Left forelimb (tissue), 1 donor: ENCODE measurements at regions not wholly inside any gene's neighbourhood (a gene's known extent, or its start where the extent isn't known, plus 50 kb on each side); places are given as distances from the start of the nearest gene placed in this dataset.
A peak's percentile ranks its signal among the peaks of the same experiment; 100 is the strongest.

Experiments used
- DNase-seq: peaks from one replicate; pipeline ENCODE4 v3.0.0-alpha.2; 2018; ENCODE audit warnings: low spot score

DNA sequence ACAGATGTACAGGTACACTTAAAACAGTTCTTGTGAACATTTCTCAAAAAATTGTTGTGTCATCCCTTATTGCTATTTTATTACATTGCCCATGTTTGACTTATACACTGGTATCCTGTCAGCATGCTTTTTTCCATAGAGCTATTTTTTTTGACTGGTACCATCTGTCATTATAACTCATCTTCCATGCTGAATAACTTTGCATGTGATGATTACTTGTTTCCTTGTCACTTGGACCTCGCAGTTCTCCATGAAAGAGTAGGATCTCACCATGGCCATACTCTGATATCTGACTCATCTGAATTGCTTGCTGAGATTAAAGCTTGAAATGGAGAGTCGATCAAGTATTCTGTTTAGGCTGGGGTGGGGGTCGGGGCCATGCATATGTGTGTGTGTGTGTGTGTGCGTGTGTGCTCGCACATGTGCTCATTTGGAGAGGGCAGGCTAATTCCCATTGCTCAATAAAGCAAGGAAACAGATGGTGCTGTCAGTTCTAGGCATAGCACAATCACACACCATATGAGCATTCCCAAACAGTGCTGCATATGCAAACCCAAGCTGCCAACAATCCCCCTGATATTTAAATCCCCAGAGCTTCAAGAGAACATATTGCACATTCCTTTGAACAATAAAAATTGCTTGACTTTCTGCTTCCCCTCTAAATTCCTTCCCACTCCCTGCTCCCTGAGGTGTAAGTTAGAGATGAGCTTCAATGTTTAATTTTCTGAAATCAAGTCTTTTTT lies 62.9 kb downstream of the NHLRC3 start:
- no peak for DNase-seq

GRCh38 chr13:39102981-39103490 lies 64.8 kb downstream of the NHLRC3 start:
- DNase-seq, result no peak

- no peak for DNase-seq
Observed at GRCh38 chr13:39105110-39105509, 66.9 kb downstream of the NHLRC3 start.

DNA sequence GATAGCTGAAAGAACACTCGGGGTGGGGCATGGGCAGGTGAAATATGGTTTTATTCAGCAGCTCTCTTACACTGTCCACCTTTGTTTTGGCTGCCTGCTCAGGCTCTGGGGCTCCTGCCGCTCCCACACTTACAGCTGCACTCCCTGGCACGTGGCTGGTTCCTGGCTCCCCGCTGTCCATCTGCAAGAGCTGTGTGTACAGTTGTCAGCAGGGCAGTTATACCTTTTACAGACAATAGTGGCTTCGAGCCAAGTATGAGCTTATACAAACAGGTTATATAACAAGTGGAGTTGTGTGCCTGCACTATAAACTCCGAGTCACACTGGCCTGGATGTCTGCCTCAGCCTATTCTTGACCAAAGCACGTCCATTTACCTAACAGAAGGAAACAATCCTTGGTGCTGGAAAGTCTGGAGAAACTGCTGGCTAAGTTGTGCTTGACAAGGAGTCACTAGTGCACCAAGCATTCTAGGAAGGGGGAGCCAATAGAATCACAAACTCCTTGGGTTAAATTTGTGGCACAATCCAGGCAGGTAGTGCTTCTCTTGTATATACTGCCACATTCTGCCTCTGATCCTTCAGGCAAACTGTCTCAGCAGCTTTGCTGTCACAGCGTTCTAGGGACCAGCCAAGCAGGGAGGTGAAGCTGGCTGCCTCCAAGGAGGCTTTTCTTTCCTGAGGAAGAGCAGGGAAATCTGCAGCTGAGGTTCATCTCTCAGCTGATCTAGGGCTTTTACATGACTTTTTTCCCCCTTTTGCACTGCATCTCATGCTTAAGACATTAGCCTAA lies 68.2 kb downstream of the NHLRC3 start:
- DNase-seq, result no peak

GRCh38 chr13:39107561-39107960 lies 69.3 kb downstream of the NHLRC3 start:
- DNase-seq, result no peak

- DNase-seq, result no peak
Observed at GRCh38 chr13:39108783-39109182, 70.5 kb downstream of the NHLRC3 start.

DNA sequence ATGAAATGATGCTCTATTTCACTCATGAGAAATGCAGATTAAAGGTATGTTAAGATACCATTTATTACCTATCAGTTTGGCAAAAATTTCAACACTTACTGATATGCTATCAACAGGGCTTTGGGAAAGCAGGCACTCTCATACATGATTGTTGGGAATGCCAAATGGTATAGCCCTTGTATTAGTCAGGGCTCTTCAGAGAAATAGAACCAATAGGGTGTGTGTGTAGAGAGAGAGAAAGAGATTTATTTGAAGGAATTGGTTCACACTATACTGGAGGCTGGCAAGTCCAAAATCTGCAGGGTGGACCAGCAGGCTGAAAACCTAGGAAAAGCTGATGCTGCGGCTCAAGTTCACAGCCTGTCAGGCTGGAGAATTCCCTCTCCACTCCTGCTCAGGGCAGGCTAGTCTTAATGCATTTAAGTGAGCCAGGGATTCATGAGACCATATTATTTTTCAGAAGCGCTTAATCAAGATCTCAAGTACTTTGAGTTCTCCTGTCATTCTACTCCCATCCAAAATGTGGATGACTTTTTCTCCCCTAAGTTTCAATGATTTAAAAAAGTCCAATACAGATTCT lies 72.4 kb downstream of the NHLRC3 start:
- no peak for DNase-seq

- no peak for DNase-seq
Observed at GRCh38 chr13:39111145-39111544, 72.9 kb downstream of the NHLRC3 start.

DNA sequence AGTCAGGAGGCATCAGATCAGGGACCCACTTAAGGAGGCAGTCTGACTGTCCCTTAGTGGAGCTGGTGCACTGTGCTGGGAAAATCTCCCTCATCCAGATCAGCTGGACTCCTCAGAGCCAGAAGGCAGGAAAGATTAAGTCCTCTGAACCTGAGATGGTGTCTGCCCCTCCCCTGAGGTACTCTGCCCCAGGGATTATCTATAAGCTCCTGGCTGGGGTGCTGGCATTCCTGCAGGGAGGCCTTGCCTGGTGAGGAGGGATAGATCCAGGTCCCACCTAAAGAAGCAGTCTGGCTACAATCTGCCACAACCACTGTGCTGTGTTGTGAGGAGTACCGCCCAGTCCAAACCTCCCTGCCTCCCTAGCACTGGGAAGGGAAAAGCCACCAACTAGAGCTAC lies 81.2 kb downstream of the NHLRC3 start:
- DNase-seq, result no peak

DNA sequence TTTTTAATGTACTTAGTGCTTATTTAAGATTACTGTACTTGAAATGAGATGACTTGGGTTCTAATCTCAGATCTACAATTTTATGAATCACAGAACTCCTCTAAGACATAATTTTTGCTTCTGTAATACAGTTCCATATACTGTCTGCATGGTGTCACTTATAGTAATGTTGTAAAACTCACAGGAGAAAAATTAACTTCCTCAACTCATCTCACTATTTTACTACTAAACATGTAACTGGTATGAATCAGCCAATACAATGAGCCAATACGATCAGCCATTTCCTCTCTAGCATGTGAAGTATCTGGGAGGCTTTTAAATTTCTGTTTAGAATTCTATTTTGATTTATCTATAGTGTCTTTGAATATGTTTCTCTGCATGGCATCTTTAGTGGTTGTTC lies 85.3 kb downstream of the NHLRC3 start:
- DNase-seq, result no peak

DNA sequence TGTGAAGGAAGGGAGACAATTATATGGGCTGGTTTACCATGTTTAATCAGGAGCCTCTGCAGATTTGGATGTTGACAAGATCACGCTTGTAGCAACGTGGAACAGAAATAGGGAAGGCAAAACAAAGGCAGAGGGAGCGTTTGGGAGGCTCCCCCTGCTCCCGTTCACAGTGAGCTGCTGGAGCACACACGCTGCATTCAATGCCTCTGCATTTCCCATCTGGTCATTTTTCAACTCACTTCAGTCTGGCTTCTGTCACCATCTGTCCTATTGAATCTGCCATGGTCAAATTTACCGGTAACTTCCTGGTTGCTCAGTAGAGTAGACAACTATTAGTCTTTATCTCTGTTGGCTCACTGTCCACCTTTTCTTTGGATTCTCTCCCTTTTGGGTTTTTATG lies 91.0 kb downstream of the NHLRC3 start:
- no peak for DNase-seq

DNA sequence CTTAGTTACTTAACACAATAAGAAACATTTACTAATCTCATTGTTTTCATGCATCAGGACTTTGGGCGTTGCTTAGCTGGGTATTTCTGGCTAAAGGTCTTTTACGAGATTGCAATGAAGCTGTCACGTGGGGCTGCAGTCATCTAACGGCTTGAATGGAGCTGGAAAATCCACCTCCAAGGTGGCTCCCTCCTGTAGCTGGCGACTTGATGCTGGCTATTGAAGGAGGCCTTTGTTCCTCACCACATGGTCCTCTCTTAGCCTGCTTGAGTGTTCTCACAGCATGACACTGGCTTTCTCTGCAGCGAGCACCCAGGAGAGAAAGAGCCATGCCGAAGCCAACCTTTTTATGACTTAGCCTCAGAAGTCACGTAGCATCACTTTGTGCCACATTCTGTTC lies 92.0 kb downstream of the NHLRC3 start:
- DNase-seq, result no peak

DNA sequence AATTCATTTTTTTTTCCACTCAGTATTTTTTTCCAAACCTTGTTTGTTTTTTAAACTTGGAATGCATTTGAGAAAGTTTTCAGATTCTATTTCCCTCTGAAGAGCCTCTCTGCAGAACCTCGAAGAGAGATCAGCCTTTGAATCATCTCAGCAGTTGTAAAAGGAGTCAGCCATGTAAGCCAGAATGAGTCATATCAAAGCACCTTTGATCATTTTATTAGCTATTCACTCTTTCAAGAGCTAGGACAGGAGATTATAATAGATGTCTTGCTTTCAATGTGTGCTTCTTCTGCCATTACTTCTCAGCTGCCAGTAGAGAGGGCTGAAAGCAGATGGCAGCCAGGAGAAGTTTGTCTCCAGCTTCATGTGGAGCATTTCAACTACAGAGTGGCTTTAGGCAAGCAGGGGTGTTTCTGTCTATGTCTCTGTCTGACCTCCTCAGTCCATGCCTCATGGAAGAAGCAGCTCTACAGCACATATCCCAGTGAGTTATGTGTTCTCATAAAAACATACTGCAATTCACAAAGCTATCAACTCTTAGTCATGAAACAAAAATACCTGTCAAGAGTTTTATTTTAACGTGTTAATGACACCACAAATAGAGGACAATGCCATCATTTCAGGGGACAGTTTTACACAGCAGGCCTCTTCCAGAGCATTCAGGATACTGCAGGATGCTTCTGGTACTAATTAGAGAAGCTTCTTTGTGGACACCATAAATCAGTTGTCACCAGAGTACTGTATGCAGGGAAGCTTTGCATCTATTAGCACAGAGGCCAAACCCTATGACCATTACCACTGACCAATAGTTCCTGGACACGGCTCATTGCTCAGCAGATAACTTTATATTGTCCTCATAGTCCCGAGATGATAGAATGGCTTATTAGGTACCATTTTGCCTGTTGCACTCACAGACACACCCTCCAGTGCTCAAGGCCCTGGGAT lies 94.3 kb downstream of the NHLRC3 start:
- no peak for DNase-seq

DNA sequence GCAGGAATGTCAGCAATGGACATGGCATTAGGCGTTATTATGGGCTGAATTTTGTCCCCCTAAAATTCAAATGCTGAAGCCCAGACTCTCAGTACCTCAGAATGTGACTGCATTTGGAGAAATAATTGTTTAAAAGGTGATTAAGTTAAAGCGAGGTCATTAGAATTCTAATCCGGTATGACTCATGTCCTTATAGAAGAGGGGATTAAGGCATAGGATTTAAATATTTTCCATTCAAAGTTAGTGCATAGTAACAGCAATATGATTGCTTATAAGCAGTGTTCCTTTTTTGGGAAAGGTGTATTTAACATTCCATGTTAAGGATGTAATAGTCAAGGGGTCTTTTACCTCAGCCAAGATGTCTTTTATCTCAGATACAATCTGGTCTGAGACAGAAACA lies 95.5 kb downstream of the NHLRC3 start:
- no peak for DNase-seq

DNA sequence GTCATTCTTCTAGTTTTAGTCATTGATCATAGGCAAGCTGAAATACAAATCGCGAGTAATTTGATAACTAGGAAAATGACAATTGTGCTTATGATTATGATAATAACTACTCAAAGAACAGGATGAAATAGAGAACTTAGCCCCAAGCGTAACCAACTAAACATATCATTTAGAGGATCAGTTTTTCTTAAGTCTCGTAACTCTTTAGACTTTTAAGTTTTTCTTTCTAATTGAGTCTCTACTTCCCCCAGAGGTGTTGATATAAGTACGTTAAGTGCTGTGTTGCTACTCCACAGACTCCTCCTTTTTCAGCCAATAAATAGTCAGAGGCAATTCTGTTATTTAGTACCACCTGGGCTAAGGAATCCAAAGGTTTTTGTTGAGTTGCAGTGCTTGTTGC lies 96.3 kb downstream of the NHLRC3 start:
- DNase-seq, result no peak

- no peak for DNase-seq
Observed at GRCh38 chr13:39144391-39144790, 106.1 kb downstream of the NHLRC3 start.

GRCh38 chr13:39144941-39145533 lies 106.8 kb downstream of the NHLRC3 start:
- DNase-seq, result peak; percentile 67

DNA sequence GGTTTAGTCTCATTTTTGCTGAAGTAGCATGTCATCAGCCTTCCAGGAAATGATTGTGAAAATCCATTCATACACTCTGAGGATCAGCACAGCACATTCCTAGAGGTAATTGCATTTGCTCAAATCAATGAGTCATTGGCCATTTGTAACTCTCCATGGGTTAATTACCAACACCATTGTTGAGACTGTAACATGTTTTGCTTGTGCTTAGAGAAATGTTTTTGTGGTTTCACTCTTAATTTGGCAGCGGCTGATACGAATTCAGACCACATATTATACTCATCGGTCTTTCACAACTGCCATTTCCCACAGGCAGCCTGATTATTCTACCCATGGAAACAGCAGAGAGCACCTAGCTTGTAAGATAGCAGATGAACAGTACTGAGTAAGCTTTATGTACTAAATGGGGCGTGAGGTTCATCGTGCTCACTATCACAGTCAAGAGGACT lies 110.3 kb downstream of the NHLRC3 start:
- DNase-seq, result no peak

DNA sequence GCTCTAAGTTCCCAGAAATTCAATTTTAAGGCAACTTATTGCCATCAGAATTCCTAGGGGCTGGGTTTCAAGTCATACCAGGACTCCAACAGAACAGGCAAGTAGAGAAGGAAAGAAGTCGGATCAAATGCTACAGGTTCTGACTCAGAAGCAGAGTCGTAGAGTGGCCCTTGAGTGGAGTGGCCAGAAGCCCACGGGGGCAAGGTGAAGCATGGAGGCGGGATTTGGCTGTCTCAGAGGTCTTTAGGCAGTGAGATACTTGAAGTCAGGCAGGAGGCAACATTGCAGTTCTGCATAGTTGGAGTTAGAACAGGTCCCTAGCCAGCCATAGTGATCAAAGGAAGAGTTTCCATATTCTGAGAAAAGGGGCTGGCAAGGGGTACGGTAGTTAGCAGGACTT lies 111.6 kb downstream of the NHLRC3 start:
- DNase-seq, result no peak

DNA sequence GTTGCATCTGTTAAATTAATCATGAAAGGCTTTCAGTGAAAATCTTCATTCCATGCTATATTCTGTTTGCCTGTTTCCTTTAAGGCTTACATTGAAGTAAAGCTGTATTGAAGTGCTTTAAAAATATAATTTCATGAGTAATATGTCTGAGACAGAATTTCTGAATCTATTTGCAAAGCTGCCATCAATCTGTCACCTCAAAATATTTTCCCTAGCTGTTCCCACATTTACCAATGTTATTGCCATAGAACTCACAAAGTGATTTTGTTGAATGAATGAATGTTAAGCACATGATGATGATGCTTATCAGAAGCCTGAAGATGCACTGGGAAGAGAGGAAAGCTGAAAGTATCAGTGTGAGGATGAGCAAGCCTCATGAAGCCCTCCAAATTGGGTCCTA lies 115.8 kb downstream of the NHLRC3 start:
- DNase-seq, result no peak

DNA sequence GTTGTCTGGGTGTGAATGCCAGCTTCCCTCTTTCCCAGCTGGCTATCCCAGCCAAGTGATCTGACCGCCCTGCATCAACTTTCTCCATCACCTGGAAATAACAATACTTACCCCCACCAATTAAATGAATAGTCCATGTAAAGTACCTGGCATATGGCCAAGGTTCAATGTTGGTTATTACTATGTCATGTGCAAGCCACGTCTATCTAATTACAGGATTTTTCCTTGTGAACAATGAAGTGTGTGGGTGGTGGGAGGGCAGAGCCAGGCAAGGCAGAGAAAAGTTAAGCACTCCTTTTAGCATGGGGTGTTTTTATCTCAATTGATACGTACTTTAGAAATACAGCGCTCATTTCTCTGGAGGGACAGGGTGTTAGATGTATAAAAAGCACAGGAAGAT lies 121.1 kb downstream of the NHLRC3 start:
- DNase-seq, result no peak
